ENCODE measurements at regions not wholly inside any gene's neighbourhood (a gene's known extent, or its start where the extent isn't known, plus 50 kb on each side); places are given as distances from the start of the nearest gene placed in this dataset.

- no peak for TF ChIP-seq CTCF (IDR thresholded peaks at IDR 0.05; ENCODE audit: control extremely low read depth in 1 of 3, insufficient read depth in 1 of 3, low read depth in 1 of 3, low read length in 3 of 3)
- TF ChIP-seq SP1 (IDR thresholded peaks at IDR 0.05; ENCODE audit: low read depth, low read length) = no peak
- TF ChIP-seq SP2 (IDR thresholded peaks at IDR 0.05; ENCODE audit: low read length) = no peak
- TF ChIP-seq CTBP2 (IDR thresholded peaks at IDR 0.05; ENCODE audit: borderline replicate concordance, insufficient read depth, insufficient read length, low read length) = no peak
- no peak for TF ChIP-seq SAP30 (IDR thresholded peaks at IDR 0.05; ENCODE audit: insufficient read depth, insufficient replicate concordance, low read length)
- TF ChIP-seq PHF8 (conservative IDR thresholded peaks at IDR 0.05; ENCODE audit: low read depth, low read length) = no peak
These were observed 55.9 kb upstream of the ATP8A1 start (continued) for GRCh38 chr4:42712854-42713253.
